ENCODE measurements at regions not wholly inside any gene's neighbourhood (a gene's known extent, or its start where the extent isn't known, plus 50 kb on each side); places are given as distances from the start of the nearest gene placed in this dataset.

- DNase-seq: no peak
These were observed 203.5 kb upstream of the PLXNC1 start for GRCh38 chr12:93944911-93945310.

GRCh38 chr12:93946542-93947150 lies 201.7 kb upstream of the PLXNC1 start:
- DNase-seq: no peak

GRCh38 chr12:93947486-93947885 lies 200.9 kb upstream of the PLXNC1 start:
- DNase-seq: no peak

GRCh38 chr12:93950311-93950710 lies 198.1 kb upstream of the PLXNC1 start:
- no peak for DNase-seq

GRCh38 chr12:93954166-93955112 lies 193.9 kb upstream of the PLXNC1 start:
- DNase-seq: no peak

- no peak for DNase-seq
These were observed 191.8 kb upstream of the PLXNC1 start for GRCh38 chr12:93956551-93956950.

- no peak for DNase-seq
These were observed 191.2 kb upstream of the PLXNC1 start for GRCh38 chr12:93957168-93957567.

- no peak for DNase-seq
These were observed 190.5 kb upstream of the PLXNC1 start for GRCh38 chr12:93957870-93958269.

GRCh38 chr12:93959657-93960056 lies 188.7 kb upstream of the PLXNC1 start:
- no peak for DNase-seq

GRCh38 chr12:93960521-93960920 lies 187.9 kb upstream of the PLXNC1 start:
- no peak for DNase-seq

- DNase-seq: no peak
These were observed 186.0 kb upstream of the PLXNC1 start for GRCh38 chr12:93962336-93962735.

GRCh38 chr12:93964936-93965335 lies 183.4 kb upstream of the PLXNC1 start:
- DNase-seq: no peak

- DNase-seq: no peak
These were observed 181.8 kb upstream of the PLXNC1 start for GRCh38 chr12:93966516-93967133.

GRCh38 chr12:93967454-93967853 lies 180.9 kb upstream of the PLXNC1 start:
- no peak for DNase-seq

GRCh38 chr12:93968536-93969285 lies 179.7 kb upstream of the PLXNC1 start:
- DNase-seq: no peak

GRCh38 chr12:93970900-93971688 lies 177.3 kb upstream of the PLXNC1 start:
- no peak for DNase-seq

- DNase-seq: no peak
These were observed 175.8 kb upstream of the PLXNC1 start for GRCh38 chr12:93972411-93973208.

GRCh38 chr12:93974252-93974651 lies 174.1 kb upstream of the PLXNC1 start:
- DNase-seq: no peak

GRCh38 chr12:93976024-93976423 lies 172.4 kb upstream of the PLXNC1 start:
- DNase-seq: no peak

GRCh38 chr12:93977081-93977480 lies 171.3 kb upstream of the PLXNC1 start:
- DNase-seq: no peak

GRCh38 chr12:93978553-93978952 lies 169.8 kb upstream of the PLXNC1 start:
- DNase-seq: no peak
